ENCODE measurements at regions not wholly inside any gene's neighbourhood (a gene's known extent, or its start where the extent isn't known, plus 50 kb on each side); places are given as distances from the start of the nearest gene placed in this dataset.

DNA sequence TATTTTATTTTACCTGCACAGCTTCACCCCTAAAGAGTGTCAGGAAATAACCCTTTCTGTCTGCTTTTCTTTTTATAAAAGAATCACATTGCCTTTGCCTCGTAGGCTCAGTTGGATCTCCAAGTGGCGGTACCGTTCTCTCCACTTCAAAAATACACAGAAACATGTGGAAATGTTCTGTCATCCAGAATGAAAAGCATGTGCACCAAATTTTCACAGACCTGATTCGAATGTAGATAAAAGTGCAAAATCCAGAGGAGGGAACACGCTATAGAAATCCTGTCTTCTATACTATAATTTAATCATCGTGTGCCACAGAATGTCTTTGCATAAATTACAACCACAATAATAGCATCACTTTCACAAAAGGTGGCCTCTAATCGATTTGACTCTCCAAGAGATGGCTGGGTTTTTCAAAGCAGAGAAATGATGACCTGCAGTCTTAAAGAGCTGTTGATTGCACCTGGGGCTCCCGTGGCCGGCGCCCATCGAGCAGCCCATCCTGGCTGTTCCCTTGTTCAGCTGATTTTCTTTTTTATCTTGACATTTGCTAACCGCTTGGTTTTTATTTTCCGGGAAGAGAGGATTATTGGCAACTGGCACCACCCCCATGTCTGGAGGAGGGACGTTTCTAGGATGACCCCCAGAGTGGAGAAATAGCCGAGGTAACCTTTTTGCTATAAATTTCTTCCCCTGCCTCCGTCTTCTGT is 290.2 kb downstream of the SOX11 start:
- no TSS peak for BruUV-seq (replicated peaks)

DNA sequence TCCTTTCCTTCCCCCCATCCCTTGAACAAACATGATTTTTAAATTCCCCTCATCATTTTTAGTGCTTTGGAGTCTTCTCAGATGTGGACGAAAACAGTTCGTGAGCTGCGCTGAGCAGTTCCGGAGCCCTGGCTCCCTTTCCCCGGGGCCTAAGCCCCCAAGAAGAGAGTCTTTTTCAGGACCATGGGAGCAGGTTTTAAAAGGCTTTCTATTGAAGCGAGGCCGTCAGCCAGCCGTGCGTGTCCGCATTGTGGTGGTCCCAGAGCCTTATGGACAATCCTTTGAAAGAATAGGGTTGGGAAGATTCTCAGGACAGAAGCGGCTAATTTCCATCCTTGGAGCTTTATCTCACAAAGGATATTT is 290.7 kb downstream of the SOX11 start:
- Histone ChIP-seq H4K20me1 (ENCODE audit: insufficient read depth) (no peaks in the 10 kb centered on the region), H3K79me2 (ENCODE audit: low read depth) (no peaks in the 10 kb centered on the region), H3K27ac (no peak overlapping the region), H3K36me3 (ENCODE audit: low read depth) (no peaks in the 10 kb centered on the region), H3K4me3 (no peak overlapping the region), H3K9me2 (ENCODE audit: insufficient read depth) (no peaks in the 10 kb centered on the region), H3K9me3 (ENCODE audit: insufficient read depth, low read depth) (no peaks in the 10 kb centered on the region), H3K27me3 (ENCODE audit: insufficient read depth, low read depth) (peaks cover 78% of the 10 kb centered on the region), H2AFZ (no peak overlapping the region), H3K4me2 (no peak overlapping the region), H3K4me1 (replicated peaks; ENCODE audit: insufficient read depth) (no peaks in the 10 kb centered on the region), H3F3A (ENCODE audit: insufficient read depth, low read depth) (no peaks in the 10 kb centered on the region)
- ChIA-PET POLR2A (ENCODE audit: unreplicated experiment) (no interaction called here), CTCF (no interaction called here)
- intact Hi-C loops (cut with micrococcal nuclease; ENCODE audit: unreplicated experiment): no loop called here
- TF ChIP-seq, protein P1, sequence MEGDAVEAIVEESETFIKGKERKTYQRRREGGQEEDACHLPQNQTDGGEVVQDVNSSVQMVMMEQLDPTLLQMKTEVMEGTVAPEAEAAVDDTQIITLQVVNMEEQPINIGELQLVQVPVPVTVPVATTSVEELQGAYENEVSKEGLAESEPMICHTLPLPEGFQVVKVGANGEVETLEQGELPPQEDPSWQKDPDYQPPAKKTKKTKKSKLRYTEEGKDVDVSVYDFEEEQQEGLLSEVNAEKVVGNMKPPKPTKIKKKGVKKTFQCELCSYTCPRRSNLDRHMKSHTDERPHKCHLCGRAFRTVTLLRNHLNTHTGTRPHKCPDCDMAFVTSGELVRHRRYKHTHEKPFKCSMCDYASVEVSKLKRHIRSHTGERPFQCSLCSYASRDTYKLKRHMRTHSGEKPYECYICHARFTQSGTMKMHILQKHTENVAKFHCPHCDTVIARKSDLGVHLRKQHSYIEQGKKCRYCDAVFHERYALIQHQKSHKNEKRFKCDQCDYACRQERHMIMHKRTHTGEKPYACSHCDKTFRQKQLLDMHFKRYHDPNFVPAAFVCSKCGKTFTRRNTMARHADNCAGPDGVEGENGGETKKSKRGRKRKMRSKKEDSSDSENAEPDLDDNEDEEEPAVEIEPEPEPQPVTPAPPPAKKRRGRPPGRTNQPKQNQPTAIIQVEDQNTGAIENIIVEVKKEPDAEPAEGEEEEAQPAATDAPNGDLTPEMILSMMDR (conservative IDR thresholded peaks at IDR 0.05): no peak
- TF ChIP-seq EZH2 (IDR thresholded peaks at IDR 0.05; ENCODE audit: low read depth): no peak
- BruUV-seq (replicated peaks): no TSS peak
- no peak for DNase-seq

More for the DNA sequence above, 290.2 kb downstream of the SOX11 start:
- ChIA-PET CTCF (no interaction called here), POLR2A (ENCODE audit: unreplicated experiment) (no interaction called here)
- no peaks in the 10 kb centered on the region for H3F3A ChIP-seq (ENCODE audit: insufficient read depth, low read depth)
- peaks cover 76% of the 10 kb centered on the region for H3K27me3 ChIP-seq (ENCODE audit: insufficient read depth, low read depth)
- H2AFZ ChIP-seq: no peak overlapping the region
- intact Hi-C loops (cut with micrococcal nuclease; ENCODE audit: unreplicated experiment): no loop called here
- no peaks in the 10 kb centered on the region for H4K20me1 ChIP-seq (ENCODE audit: insufficient read depth)
- H3K9me2 ChIP-seq (ENCODE audit: insufficient read depth): no peaks in the 10 kb centered on the region
- H3K4me2 ChIP-seq: no peak overlapping the region
- H3K4me3 ChIP-seq: no peak overlapping the region
- DNase-seq: no peak
- no peaks in the 10 kb centered on the region for H3K79me2 ChIP-seq (ENCODE audit: low read depth)
- H3K4me1 ChIP-seq (replicated peaks; ENCODE audit: insufficient read depth): no peaks in the 10 kb centered on the region
- TF ChIP-seq, protein P1 (conservative IDR thresholded peaks at IDR 0.05): no peak
- TF ChIP-seq EZH2 (IDR thresholded peaks at IDR 0.05; ENCODE audit: low read depth): no peak
- no peaks in the 10 kb centered on the region for H3K9me3 ChIP-seq (ENCODE audit: insufficient read depth, low read depth)
- H3K36me3 ChIP-seq (ENCODE audit: low read depth): no peaks in the 10 kb centered on the region
- no peak overlapping the region for H3K27ac ChIP-seq

DNA sequence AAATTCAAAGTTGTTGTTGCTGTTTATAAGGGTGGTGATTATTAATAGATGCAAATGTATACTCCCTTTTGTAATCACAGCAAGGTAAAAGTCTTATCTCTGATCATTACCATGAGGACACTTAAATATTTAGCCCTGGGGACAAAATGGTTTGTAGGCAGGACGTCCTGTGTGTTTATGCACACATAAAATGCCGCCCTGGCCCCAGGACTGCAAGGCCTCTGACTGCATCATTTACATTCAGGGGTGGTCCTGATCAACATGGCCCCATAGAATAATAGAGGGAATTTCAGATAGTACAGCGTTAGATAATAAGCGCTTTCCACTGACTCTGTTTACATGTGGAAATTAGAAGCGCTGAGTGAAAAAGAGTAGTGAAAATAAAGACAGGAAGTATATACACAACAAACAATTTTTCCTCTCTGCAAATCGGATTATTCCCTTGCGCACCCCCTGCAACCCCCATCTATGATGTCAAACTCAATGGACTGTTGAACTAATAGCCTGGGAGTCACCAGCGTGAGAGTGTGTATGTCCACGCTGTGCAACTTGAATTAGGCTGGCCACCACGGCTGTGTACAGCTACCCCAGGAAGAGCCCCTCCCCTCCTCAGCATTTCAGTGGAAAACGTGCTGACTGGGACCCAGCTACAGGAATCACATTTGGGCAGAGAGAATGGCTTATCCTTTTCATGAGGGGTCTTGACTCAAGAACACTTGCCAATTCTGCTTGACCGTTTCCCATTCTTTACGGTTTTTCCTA is 291.5 kb downstream of the SOX11 start:
- POLR2A ChIA-PET (ENCODE audit: unreplicated experiment): no interaction called here

More for the DNA sequence above, 291.5 kb downstream of the SOX11 start:
- H3F3A ChIP-seq (ENCODE audit: insufficient read depth, low read depth): no peaks in the 10 kb centered on the region
- H3K4me3 ChIP-seq: no peak overlapping the region
- no peaks in the 10 kb centered on the region for H4K20me1 ChIP-seq (ENCODE audit: insufficient read depth)
- CTCF ChIA-PET: no interaction called here
- intact Hi-C loops (cut with micrococcal nuclease; ENCODE audit: unreplicated experiment): no loop called here
- BruUV-seq (replicated peaks): no TSS peak
- no peaks in the 10 kb centered on the region for H3K36me3 ChIP-seq (ENCODE audit: low read depth)
- H3K4me2 ChIP-seq: no peak overlapping the region
- H3K9me3 ChIP-seq (ENCODE audit: insufficient read depth, low read depth): no peaks in the 10 kb centered on the region
- no peak for DNase-seq
- H3K79me2 ChIP-seq (ENCODE audit: low read depth): no peaks in the 10 kb centered on the region
- H3K27ac ChIP-seq: no peak overlapping the region
- no peaks in the 10 kb centered on the region for H3K4me1 ChIP-seq (replicated peaks; ENCODE audit: insufficient read depth)
- no peaks in the 10 kb centered on the region for H3K9me2 ChIP-seq (ENCODE audit: insufficient read depth)
- no peak overlapping the region for H2AFZ ChIP-seq
- H3K27me3 ChIP-seq (ENCODE audit: insufficient read depth, low read depth): peaks cover 78% of the 10 kb centered on the region
- no peak for TF ChIP-seq EZH2 (IDR thresholded peaks at IDR 0.05; ENCODE audit: low read depth)

Data from PC-9 (cell line).